HG03196 (cell line): ENCODE measurements at regions not wholly inside any gene's neighbourhood (a gene's known extent, or its start where the extent isn't known, plus 50 kb on each side); places are given as distances from the start of the nearest gene placed in this dataset.
"Not testable (repeated sequence)": the region's sequence is repeated elsewhere in the genome, so short reads cannot be mapped to it uniquely, and the experiment has no call there.

Experiments
- ATAC-seq: cut with Tn5 transposase; IDR thresholded peaks from one replicate; pipeline ENCODE4 v1.9.1; 2021; ENCODE audit not compliant: unreplicated experiment

DNA sequence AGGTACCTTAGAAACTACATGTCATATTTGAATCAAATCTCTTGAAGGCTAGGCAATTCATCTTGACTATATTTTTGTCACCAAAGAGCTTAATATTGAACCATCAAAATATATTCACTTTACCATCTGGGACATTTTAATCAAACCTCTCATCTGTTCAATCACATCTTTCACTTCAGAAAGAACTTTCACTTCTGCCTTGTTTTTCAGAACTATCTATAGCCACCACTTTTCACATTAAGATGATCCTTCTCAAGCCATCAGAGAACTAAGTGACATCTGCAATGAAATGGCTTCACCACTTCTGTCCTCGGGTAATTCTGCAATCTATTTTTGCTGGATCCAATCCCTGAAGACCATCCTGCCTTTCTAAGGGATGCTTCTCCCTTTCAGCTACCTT, 57.8 kb downstream of the OR2B2 start:
- ATAC-seq, result no peak

GRCh38 chr6:27851440-27851839, 60.8 kb downstream of the OR2B2 start:
- ATAC-seq, result no peak

- ATAC-seq, result not testable (repeated sequence)
Observed at GRCh38 chr6:27849001-27849400, 63.2 kb downstream of the OR2B2 start.

- no peak for ATAC-seq
Observed at GRCh38 chr6:27847706-27848105, 64.5 kb downstream of the OR2B2 start.

DNA sequence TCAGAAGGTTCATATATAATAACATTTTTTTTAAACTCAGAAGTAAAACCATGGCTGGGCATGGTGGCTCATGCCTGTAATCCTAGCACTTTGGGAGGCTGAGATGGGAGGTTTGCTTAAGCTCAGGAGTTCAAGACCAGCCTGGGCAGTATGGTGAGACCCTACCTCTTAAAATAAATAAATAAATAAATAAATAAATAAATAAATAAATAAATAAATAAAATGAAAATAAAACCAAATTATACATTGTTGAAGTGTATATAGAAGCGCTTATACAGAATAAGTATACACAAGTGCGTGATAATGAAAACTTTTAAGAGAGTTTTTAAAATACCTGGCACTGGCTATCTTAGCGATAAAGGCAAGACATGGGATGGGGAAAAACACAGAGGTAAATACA, 71.6 kb downstream of the OR2B2 start:
- ATAC-seq, result no peak

- ATAC-seq, result no peak
Observed at GRCh38 chr6:27839626-27840475, 72.3 kb downstream of the OR2B2 start.

DNA sequence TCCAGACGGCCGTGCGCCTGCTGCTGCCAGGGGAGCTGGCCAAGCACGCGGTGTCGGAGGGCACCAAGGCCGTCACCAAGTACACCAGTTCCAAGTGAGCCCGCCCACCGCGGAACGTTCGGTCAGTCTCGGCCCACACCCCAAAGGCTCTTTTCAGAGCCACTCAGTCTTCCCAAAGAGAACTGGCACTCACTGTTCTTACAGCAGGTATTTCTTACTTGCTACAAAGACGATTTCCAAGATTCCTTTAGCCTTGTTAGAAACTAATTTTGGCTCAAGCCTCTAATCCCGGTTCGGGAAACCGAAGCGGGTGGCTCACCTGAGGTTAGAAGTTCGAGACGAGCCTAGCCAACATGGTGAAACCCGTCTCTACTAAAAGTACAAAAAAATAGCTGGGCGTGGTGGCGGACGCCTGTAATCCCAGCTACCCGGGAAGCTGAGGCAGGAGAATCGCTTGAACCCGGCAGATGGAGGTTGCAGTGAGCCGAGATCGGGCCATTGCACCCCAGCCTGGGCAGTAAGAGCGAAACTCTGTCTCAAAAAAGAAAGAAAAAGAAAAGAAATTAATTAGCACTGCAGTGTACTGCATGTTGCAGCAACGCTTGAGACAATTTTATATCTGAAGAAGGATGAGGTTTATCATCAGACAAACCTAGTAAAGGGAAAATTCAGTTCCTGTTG, 73.1 kb downstream of the OR2B2 start:
- no peak for ATAC-seq

GRCh38 chr6:27838058-27838944, 73.9 kb downstream of the OR2B2 start:
- peak; percentile 78 for ATAC-seq

- no peak for ATAC-seq
Observed at GRCh38 chr6:27837625-27838057, 74.6 kb downstream of the OR2B2 start.

DNA sequence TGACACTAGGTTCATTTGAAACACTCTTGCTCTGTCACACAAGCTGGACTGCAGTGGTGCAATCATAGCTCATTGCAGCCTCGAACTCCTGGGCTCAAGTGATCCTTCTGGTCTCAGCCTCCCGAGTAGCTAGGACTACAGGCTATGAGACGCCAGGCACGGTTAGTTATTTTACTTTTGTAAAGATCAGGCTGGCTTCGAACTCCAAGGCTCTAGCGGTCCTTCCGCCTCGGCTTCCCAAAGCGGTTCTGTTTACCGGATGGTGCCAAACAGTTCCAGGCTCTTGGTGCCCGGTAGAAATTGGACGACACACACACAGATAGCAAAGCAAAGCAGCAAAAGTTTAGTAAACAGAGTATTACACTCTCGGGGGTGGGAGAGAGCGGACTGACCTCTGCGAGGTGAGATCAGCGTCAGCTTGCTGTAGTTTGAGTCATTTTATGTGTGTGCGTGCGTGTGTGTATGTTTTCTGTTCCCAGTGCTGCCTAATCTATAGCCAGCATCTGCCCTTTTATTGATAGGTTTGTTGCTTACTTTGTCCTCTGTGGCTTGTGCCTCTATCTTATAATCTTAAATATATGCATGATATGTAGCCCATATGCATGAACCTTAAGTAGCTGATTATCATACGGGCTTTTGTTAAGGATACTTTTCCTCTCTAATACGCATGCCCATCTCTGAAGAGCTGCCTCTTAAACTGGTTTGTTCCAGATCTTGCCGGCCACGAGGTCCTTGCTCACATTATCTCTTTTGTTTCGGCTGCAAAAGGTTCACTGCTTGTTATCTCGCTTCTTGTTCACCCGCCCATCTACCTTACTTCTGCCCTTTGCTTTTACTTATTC, 75.2 kb downstream of the OR2B2 start:
- peak; percentile 42 for ATAC-seq

- ATAC-seq, result no peak
Observed at GRCh38 chr6:27836141-27836782, 75.9 kb downstream of the OR2B2 start.

- ATAC-seq, result no peak
Observed at GRCh38 chr6:27834879-27835549, 77.2 kb downstream of the OR2B2 start.

GRCh38 chr6:27834384-27834783, 77.8 kb downstream of the OR2B2 start:
- ATAC-seq, result no peak

GRCh38 chr6:27831434-27832081, 80.6 kb downstream of the OR2B2 start:
- ATAC-seq, result peak; percentile 85

DNA sequence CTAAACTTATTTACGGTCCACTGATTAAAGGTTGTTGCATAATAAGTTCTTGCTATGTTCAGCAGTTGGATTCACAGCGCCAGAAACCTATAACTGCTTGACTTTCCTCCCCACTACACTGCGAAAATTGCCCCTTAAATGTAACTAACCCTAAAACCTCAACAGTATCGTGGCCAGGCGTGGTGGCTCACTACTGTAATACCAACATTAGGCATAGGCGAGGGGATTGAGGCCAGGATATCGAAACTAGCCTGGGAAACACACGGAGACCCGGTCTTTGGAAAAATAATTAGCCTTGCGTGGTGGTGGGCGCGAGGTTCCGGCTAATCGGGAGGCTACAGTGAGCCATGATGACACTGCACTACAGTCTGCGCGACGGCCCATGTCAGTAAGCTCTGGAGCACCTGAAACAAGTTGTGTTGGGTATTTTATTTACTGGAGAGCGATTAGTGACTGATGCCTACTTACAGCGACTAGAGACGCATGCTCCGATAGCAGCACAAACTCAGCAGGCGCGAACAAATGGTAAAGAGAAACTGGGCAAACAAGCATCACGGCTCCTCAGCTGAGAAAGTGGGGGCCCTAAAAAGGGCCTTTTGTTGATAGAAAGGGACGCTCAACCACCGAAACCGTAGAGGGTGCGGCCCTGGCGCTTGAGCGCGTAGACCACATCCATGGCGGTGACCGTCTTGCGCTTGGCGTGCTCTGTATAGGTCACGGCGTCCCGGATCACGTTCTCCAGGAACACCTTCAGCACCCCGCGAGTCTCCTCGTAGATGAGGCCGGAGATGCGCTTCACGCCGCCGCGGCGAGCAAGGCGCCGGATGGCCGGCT, 81.4 kb downstream of the OR2B2 start:
- peak; percentile 61 for ATAC-seq

DNA sequence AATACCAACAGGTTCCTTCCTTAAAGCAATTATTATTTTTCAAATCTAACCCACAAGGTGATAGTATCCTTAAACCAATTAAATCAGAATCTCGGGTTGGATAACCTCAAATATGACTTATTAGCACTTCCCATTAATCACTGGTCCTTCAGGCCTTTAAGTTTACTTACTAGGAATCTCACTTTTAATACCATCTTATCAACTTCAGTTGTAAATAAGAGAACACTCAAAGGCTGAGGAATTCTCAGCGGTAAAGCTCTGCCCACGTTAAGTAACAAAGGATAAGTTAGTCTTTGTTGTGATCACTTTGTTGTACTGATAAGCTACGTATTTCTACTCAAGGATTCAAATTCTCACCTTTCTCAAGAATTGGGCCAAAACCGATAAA, 82.0 kb downstream of the OR2B2 start:
- ATAC-seq, result no peak

- no peak for ATAC-seq
Observed at GRCh38 chr6:27829453-27830211, 82.6 kb downstream of the OR2B2 start.
